ENCODE measurements at regions not wholly inside any gene's neighbourhood (a gene's known extent, or its start where the extent isn't known, plus 50 kb on each side); places are given as distances from the start of the nearest gene placed in this dataset.

GRCh38 chr6:19231878-19232561 lies 605.1 kb upstream of the ID4 start:
- no peak for TF ChIP-seq CTCF (IDR thresholded peaks at IDR 0.05)
- no peak for TF ChIP-seq POLR2A (IDR thresholded peaks at IDR 0.05)
